Spleen (tissue), 7 donors: ENCODE measurements at regions not wholly inside any gene's neighbourhood (a gene's known extent, or its start where the extent isn't known, plus 50 kb on each side); places are given as distances from the start of the nearest gene placed in this dataset.

Experiments
- POLR2A ChIP-seq, 3 donors: fragments of 450-650 bp; IDR thresholded peaks; one replicate each; pipeline ENCODE4 v1.5.1; 2017; ENCODE audit warnings: antibody characterized with exemption in 3 of 3, mild to moderate bottlenecking in 1 of 3
- POLR2AphosphoS5 ChIP-seq, 3 donors: sonication (generic); formaldehyde crosslinking; IDR thresholded peaks; one replicate each; pipeline ENCODE4 v1.5.1; 2017; ENCODE audit warnings: antibody characterized with exemption in 3 of 3
- TF ChIP-seq, protein P1 (sequence below), 11 experiments: fragments of 200-600 bp in 7 of 11; fragments of 450-650 bp in 4 of 11; sonication (generic) in 4 of 11; IDR thresholded peaks in 8 of 11; conservative IDR thresholded peaks in 3 of 11; 1 replicate in 7 of 11; 2 replicates in 4 of 11; pipeline versions ENCODE4 v1.4.0 to v1.8.0; 2016 to 2021; ENCODE audit warnings: antibody characterized with exemption in 11 of 11, inconsistent platforms in 4 of 11, mild to moderate bottlenecking in 1 of 11
- donor health status: DM: no; HTN: no; CAD: no; lungs with moderate emphysema.
- donor health status: DM: no; HTN: no; CAD: no.
- donor health status: DM: no; HTN: no; CAD: no.

DNA sequence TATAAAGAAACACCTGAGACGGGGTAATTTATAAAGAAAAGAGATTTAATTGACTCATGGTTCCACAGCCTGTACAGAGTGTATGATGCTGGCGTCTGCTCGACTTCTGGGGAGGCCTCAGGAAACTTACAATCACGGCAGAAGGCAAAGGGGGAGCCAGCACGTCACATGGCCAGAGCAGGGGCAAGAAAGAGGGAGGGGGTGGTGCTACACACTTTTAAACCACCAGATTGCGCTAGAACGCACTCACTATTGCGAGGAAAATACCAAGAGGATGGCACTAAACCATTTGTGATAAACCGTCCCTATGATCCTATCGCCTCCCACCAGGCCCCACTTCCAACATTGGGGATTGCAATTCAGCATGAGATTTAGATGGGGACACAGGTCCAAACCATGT, 79.7 kb upstream of the CARD18 start:
- TF ChIP-seq POLR2A (IDR thresholded peaks at IDR 0.05) (no peak), POLR2AphosphoS5 (IDR thresholded peaks at IDR 0.05) (no peak)
- TF ChIP-seq, protein P1, sequence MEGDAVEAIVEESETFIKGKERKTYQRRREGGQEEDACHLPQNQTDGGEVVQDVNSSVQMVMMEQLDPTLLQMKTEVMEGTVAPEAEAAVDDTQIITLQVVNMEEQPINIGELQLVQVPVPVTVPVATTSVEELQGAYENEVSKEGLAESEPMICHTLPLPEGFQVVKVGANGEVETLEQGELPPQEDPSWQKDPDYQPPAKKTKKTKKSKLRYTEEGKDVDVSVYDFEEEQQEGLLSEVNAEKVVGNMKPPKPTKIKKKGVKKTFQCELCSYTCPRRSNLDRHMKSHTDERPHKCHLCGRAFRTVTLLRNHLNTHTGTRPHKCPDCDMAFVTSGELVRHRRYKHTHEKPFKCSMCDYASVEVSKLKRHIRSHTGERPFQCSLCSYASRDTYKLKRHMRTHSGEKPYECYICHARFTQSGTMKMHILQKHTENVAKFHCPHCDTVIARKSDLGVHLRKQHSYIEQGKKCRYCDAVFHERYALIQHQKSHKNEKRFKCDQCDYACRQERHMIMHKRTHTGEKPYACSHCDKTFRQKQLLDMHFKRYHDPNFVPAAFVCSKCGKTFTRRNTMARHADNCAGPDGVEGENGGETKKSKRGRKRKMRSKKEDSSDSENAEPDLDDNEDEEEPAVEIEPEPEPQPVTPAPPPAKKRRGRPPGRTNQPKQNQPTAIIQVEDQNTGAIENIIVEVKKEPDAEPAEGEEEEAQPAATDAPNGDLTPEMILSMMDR (IDR thresholded peaks at IDR 0.05 in 8 of 11, conservative IDR thresholded peaks at IDR 0.05 in 3 of 11) = no peak
